Left ventricle myocardium inferior (tissue), 1 donor: ENCODE measurements at regions not wholly inside any gene's neighbourhood (a gene's known extent, or its start where the extent isn't known, plus 50 kb on each side); places are given as distances from the start of the nearest gene placed in this dataset.

Source experiments
- DNase-seq: peaks from one replicate; pipeline ENCODE4 v3.0.0-alpha.2; 2020
- H3K27ac ChIP-seq: fragments of 200-600 bp; replicated peaks from 2 replicates; pipeline ENCODE4 v1.8.0; 2021
- H3K27me3 ChIP-seq: fragments of 200-600 bp; 2 replicates; pipeline ENCODE4 v1.8.0; 2021; ENCODE audit warnings: low read depth
- H3K36me3 ChIP-seq: fragments of 200-600 bp; 2 replicates; pipeline ENCODE4 v1.8.0; 2021
- H3K4me1 ChIP-seq: fragments of 200-600 bp; 2 replicates; pipeline ENCODE4 v1.8.0; 2021
- H3K4me3 ChIP-seq: fragments of 200-600 bp; 2 replicates; pipeline ENCODE4 v1.8.0; 2021; ENCODE audit warnings: mild to moderate bottlenecking, moderate library complexity
- H3K9me3 ChIP-seq: fragments of 200-600 bp; replicated peaks from 2 replicates; pipeline ENCODE4 v1.8.0; 2021
- intact Hi-C: fragments of 100-400 bp; cut with micrococcal nuclease; formaldehyde crosslinking; loops from one replicate; pipeline ENCODE4 v1.11.0; 2022
- TF ChIP-seq, protein P1 (sequence below): fragments of 200-600 bp; IDR thresholded peaks from 2 replicates; pipeline ENCODE4 v1.8.0; 2021; ENCODE audit warnings: antibody characterized with exemption, mild to moderate bottlenecking, borderline replicate concordance
- donor health status: DM: no; HTN: yes; CAD: no; lungs with severe emphysema.

DNA sequence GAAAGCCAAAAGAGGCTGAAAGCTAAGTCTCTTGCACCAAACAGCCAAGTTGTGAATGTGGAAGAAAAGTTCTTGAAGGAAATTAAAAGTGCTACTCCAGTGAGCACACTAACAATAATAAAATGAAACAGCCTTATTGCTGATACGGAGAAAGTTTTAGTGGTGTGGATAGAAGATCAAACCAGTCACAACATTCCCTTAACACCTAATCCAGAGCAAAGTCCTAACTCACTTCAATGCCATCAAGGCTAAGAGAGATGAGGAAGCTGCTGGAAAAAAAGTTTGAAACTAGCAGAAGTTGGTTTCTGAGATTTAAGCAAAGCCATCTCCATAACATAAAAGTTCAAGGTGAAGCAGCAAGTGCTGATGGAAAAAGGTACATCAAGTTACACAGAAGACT lies 288.8 kb upstream of the RARB start:
- H3K36me3 ChIP-seq, result no peaks in the 10 kb centered on the region
- H3K27ac ChIP-seq, result no peak overlapping the region
- TF ChIP-seq, protein P1, sequence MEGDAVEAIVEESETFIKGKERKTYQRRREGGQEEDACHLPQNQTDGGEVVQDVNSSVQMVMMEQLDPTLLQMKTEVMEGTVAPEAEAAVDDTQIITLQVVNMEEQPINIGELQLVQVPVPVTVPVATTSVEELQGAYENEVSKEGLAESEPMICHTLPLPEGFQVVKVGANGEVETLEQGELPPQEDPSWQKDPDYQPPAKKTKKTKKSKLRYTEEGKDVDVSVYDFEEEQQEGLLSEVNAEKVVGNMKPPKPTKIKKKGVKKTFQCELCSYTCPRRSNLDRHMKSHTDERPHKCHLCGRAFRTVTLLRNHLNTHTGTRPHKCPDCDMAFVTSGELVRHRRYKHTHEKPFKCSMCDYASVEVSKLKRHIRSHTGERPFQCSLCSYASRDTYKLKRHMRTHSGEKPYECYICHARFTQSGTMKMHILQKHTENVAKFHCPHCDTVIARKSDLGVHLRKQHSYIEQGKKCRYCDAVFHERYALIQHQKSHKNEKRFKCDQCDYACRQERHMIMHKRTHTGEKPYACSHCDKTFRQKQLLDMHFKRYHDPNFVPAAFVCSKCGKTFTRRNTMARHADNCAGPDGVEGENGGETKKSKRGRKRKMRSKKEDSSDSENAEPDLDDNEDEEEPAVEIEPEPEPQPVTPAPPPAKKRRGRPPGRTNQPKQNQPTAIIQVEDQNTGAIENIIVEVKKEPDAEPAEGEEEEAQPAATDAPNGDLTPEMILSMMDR, result no peak
- no peaks in the 10 kb centered on the region for H3K27me3 ChIP-seq
- peaks cover 14% of the 10 kb centered on the region for H3K9me3 ChIP-seq
- H3K4me1 ChIP-seq, result no peaks in the 10 kb centered on the region
- no peak for DNase-seq
- H3K4me3 ChIP-seq, result no peak overlapping the region
- intact Hi-C loops, result no loop called here

DNA sequence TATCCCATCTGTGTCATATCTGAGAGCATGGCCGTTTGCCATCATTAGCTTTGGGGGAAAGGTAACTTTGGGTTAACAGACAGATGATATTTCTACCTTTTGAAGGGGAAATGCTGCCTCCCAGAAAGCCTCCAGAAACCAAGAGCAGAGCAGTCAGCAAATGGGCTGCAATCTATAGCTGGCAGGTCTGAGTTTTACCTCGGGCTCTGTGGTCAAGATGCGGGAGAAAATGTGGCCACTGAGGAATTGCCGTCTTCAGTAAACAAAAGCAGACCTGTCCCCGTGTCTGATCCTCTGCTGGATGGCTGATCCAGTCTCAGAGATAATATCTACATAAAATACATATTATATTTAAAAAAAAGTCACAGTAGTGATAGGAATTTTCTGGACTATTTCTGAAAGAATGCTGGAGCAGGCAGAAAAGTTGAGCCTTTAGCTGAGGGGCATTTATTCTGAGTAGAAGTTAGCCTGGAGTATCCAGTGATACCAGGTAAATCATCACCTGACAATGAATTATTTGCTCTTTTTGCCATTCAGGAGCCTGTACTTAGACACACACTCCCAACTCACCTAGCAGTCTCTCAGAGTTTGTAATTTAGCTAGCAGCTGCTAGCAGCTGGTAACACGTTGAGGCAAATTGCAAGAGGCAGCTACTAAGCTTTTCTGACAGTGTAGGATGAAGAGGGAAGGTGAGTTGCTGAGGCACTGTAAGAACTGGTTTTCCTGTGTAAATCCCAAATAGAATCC lies 285.3 kb upstream of the RARB start:
- no peaks in the 10 kb centered on the region for H3K4me1 ChIP-seq
- intact Hi-C loops, result no loop called here
- H3K27ac ChIP-seq, result no peak overlapping the region
- no peaks in the 10 kb centered on the region for H3K27me3 ChIP-seq
- no peak overlapping the region for H3K4me3 ChIP-seq
- H3K36me3 ChIP-seq, result no peaks in the 10 kb centered on the region
- no peak for DNase-seq
- peaks cover 14% of the 10 kb centered on the region for H3K9me3 ChIP-seq
- TF ChIP-seq, protein P1, result no peak

- H3K27me3 ChIP-seq, result no peaks in the 10 kb centered on the region
- H3K4me1 ChIP-seq, result no peaks in the 10 kb centered on the region
- intact Hi-C loops, result no loop called here
- TF ChIP-seq, protein P1, result no peak
- H3K9me3 ChIP-seq, result peaks cover 14% of the 10 kb centered on the region
- DNase-seq, result no peak
- no peak overlapping the region for H3K4me3 ChIP-seq
- H3K36me3 ChIP-seq, result no peaks in the 10 kb centered on the region
- H3K27ac ChIP-seq, result no peak overlapping the region
Observed at GRCh38 chr3:25143356-25144025, 284.6 kb upstream of the RARB start.

DNA sequence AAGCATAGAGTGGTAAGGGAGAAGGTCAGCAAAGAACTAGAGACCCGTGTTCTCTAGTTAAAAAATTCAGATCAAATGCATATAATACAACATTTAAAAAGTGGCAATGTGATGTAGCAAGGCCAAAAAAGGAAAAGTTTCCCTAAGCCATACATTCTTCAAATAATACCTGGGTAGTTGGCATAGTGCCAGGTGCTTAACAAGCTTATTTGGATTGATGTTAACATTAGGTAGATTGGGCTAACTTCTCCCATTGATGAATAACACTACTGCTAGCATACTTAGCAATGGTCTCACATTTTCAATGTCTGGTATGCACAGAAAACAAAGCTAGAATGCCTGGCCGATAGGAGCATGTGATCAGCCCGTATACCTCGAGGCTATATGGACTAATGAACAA lies 283.6 kb upstream of the RARB start:
- no peaks in the 10 kb centered on the region for H3K27me3 ChIP-seq
- no peaks in the 10 kb centered on the region for H3K36me3 ChIP-seq
- TF ChIP-seq, protein P1, result no peak
- H3K9me3 ChIP-seq, result peaks cover 9% of the 10 kb centered on the region
- H3K4me1 ChIP-seq, result no peaks in the 10 kb centered on the region
- no peak overlapping the region for H3K27ac ChIP-seq
- DNase-seq, result no peak
- no peak overlapping the region for H3K4me3 ChIP-seq
- intact Hi-C loops, result no loop called here

GRCh38 chr3:25145176-25145575 lies 282.9 kb upstream of the RARB start:
- TF ChIP-seq, protein P1, result no peak
- Histone ChIP-seq H3K9me3 (peaks cover 2% of the 10 kb centered on the region), H3K27me3 (no peaks in the 10 kb centered on the region), H3K27ac (no peak overlapping the region), H3K4me3 (no peak overlapping the region), H3K4me1 (peaks cover 2% of the 10 kb centered on the region), H3K36me3 (no peaks in the 10 kb centered on the region)
- intact Hi-C loops, result no loop called here
- DNase-seq, result no peak
